MM.1S (cell line): ENCODE measurements at regions not wholly inside any gene's neighbourhood (a gene's known extent, or its start where the extent isn't known, plus 50 kb on each side); places are given as distances from the start of the nearest gene placed in this dataset.

Experiments
- CTCF ChIP-seq: fragments of 300-600 bp; sonication (generic); IDR thresholded peaks from 2 replicates; pipeline ENCODE4 v1.5.1; 2016; ENCODE audit warnings: antibody characterized with exemption, low read length, mixed read lengths
- EZH2 ChIP-seq: fragments of 300-600 bp; sonication (generic); optimal IDR thresholded peaks from 2 replicates; pipeline ENCODE3; 2017; ENCODE audit warnings: low read depth, mild to moderate bottlenecking, antibody characterized with exemption, low read length, mixed read lengths
- EZH2phosphoT487 ChIP-seq: fragments of 300-600 bp; sonication (generic); IDR thresholded peaks from 2 replicates; pipeline ENCODE4 v1.6.1; 2018; ENCODE audit warnings: antibody characterized with exemption, low read length

GRCh38 chr20:53834749-53835148 is 235.6 kb downstream of the BCAS1 start:
- TF ChIP-seq CTCF (no peak), EZH2 (no peak), EZH2phosphoT487 (no peak)
